MCF 10A (cell line): ENCODE measurements at regions not wholly inside any gene's neighbourhood (a gene's known extent, or its start where the extent isn't known, plus 50 kb on each side); places are given as distances from the start of the nearest gene placed in this dataset.

Experiments
- BruUV-seq: library from RNA; stranded (reverse); fragments of 400-500 nt; replicated peaks from 2 replicates; lab custom pipeline; 2021; lab: Mats Ljungman, UMichigan
- CTCF ChIA-PET: fragments of 300-600 bp; sonication (Branson Sonifier 250); formaldehyde crosslinking; extraction: SDS; loops from one replicate; lab custom pipeline; 2021; ENCODE audit warnings: antibody characterized with exemption, inconsistent platforms; lab: Yijun Ruan, JAX
- POLR2A ChIA-PET: fragments of 300-600, 350-650 bp; sonication (Branson Sonifier 250); formaldehyde crosslinking; extraction: SDS; loops from one replicate; lab custom pipeline; 2020; ENCODE audit warnings: antibody characterized with exemption, inconsistent platforms; lab: Yijun Ruan, JAX
- DNase-seq: peaks from one replicate; pipeline ENCODE4 v3.0.0-alpha.2; 2018; ENCODE audit not compliant: unreplicated experiment
- H3K27ac Mint-ChIP-seq: one replicate; pipeline ENCODE4 v1.8.0; 2022; ENCODE audit warnings: mild to moderate bottlenecking, low read depth, mixed read lengths; ENCODE audit not compliant: unreplicated experiment
- H3K27me3 Mint-ChIP-seq: one replicate; pipeline ENCODE4 v1.8.0; 2022; ENCODE audit warnings: mixed read lengths; ENCODE audit not compliant: insufficient read depth, unreplicated experiment
- H3K36me3 Mint-ChIP-seq: one replicate; pipeline ENCODE4 v1.8.0; 2022; ENCODE audit warnings: mild to moderate bottlenecking, moderate library complexity, mixed read lengths; ENCODE audit not compliant: insufficient read depth, unreplicated experiment
- H3K4me1 Mint-ChIP-seq: one replicate; pipeline ENCODE4 v1.8.0; 2022; ENCODE audit warnings: mixed read lengths; ENCODE audit not compliant: insufficient read depth, unreplicated experiment
- H3K4me3 Mint-ChIP-seq: one replicate; pipeline ENCODE4 v1.8.0; 2022; ENCODE audit warnings: mild to moderate bottlenecking, moderate library complexity, mixed read lengths; ENCODE audit not compliant: unreplicated experiment
- H3K9me3 Mint-ChIP-seq: one replicate; pipeline ENCODE4 v1.8.0; 2022; ENCODE audit warnings: mixed read lengths; ENCODE audit not compliant: unreplicated experiment
- intact Hi-C: fragments of 100-400 bp; cut with micrococcal nuclease; formaldehyde crosslinking; loops from 2 replicates; pipeline ENCODE4 v1.14.1; 2022
- TF ChIP-seq, protein P1 (sequence below): fragments of 200-600 bp; IDR thresholded peaks from one replicate; pipeline ENCODE4 v1.8.0; 2022; ENCODE audit warnings: antibody characterized with exemption, mild to moderate bottlenecking; ENCODE audit not compliant: unreplicated experiment

DNA sequence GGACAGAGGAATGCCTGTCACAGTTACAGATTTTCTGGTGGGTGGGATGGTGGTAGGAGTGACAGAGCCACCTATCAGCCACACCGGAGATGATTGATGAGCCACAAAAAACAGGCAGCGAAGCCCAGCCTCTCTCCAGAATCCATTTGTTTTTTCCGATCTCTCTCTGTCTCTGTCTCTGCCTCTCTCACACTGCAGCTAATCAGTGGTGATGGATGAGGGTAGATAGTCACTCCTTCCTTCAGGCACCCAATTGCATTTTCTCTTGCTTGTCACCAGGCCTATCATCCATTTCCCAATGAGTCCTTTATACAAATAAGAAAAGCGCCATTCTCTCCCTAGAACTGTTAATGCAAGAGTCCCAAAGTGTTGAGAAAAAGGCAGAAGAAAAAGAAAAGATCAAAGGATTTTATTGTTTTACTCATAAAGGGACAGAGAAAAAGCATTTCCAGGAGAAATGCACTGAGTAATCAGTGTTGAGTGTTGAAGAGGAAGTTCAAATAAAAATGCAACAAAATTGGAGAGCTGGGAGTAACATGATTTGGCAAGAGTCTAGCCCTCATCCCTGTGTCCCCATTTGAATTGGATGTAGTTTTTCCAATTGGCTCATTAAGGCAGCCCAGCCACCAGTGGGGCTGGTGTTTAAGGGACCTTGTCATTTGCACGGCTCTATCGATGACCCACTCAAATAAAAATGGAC lies 1089.3 kb downstream of the TUSC7 start:
- intact Hi-C loops, result no loop called here
- Mint-ChIP-seq H3K27ac (no peak overlapping the region), H3K27me3 (no peaks in the 10 kb centered on the region), H3K4me1 (peaks cover 10% of the 10 kb centered on the region), H3K9me3 (no peaks in the 10 kb centered on the region), H3K4me3 (no peak overlapping the region), H3K36me3 (no peaks in the 10 kb centered on the region)
- TF ChIP-seq, protein P1, sequence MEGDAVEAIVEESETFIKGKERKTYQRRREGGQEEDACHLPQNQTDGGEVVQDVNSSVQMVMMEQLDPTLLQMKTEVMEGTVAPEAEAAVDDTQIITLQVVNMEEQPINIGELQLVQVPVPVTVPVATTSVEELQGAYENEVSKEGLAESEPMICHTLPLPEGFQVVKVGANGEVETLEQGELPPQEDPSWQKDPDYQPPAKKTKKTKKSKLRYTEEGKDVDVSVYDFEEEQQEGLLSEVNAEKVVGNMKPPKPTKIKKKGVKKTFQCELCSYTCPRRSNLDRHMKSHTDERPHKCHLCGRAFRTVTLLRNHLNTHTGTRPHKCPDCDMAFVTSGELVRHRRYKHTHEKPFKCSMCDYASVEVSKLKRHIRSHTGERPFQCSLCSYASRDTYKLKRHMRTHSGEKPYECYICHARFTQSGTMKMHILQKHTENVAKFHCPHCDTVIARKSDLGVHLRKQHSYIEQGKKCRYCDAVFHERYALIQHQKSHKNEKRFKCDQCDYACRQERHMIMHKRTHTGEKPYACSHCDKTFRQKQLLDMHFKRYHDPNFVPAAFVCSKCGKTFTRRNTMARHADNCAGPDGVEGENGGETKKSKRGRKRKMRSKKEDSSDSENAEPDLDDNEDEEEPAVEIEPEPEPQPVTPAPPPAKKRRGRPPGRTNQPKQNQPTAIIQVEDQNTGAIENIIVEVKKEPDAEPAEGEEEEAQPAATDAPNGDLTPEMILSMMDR, result no peak
- DNase-seq, result no peak
- no TSS peak for BruUV-seq
- CTCF ChIA-PET, result interaction anchor here (0.6 kb wide), 1 partner anchor 1040 kb away, joined by 4 read pairs; no protein-coding TSS in a partner anchor
- POLR2A ChIA-PET, result no interaction called here

DNA sequence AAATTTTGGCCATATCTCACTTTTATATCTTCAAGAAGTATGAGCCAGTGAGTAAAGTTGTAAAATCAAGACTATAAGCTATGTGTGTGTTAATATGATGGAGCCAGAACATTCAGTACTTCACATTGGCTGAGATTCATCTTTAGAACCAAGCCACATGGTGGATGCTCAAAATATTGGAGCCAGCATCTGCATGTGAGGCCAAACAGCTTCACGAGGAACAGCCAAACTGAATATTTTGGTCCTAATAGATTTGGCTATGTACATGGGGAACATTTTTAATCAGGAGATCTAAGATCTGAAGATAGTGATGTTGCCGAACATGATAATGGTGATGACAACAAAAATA lies 1089.8 kb downstream of the TUSC7 start:
- no peak for DNase-seq
- Mint-ChIP-seq H3K27me3 (no peaks in the 10 kb centered on the region), H3K4me1 (peaks cover 6% of the 10 kb centered on the region), H3K4me3 (no peak overlapping the region), H3K9me3 (no peaks in the 10 kb centered on the region), H3K27ac (no peak overlapping the region), H3K36me3 (no peaks in the 10 kb centered on the region)
- no TSS peak for BruUV-seq
- TF ChIP-seq, protein P1, result no peak
- intact Hi-C loops, result no loop called here
- ChIA-PET POLR2A (no interaction called here), CTCF (no interaction called here)

DNA sequence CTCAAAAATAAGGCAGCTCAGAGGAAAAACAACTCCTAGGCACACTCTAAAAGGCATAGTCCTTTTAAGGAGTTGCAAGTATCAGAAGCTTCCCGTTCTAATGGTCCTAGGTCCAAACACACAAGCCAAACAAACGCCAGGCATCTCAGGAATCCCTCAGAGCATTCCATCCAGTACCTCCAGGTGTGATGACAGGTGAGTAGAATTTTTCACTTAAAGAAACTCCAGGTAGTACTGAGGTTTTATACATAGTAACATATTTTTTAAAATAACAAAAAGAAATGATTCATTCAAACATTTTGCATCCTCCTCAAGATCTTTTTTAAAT lies 1092.3 kb downstream of the TUSC7 start:
- TF ChIP-seq, protein P1, result no peak
- POLR2A ChIA-PET, result no interaction called here
- DNase-seq, result no peak
- Mint-ChIP-seq H3K27me3 (no peaks in the 10 kb centered on the region), H3K4me1 (peaks cover 6% of the 10 kb centered on the region), H3K27ac (no peak overlapping the region), H3K9me3 (no peaks in the 10 kb centered on the region), H3K36me3 (no peaks in the 10 kb centered on the region), H3K4me3 (no peak overlapping the region)
- CTCF ChIA-PET, result no interaction called here
- BruUV-seq, result no TSS peak
- intact Hi-C loops, result no loop called here

DNA sequence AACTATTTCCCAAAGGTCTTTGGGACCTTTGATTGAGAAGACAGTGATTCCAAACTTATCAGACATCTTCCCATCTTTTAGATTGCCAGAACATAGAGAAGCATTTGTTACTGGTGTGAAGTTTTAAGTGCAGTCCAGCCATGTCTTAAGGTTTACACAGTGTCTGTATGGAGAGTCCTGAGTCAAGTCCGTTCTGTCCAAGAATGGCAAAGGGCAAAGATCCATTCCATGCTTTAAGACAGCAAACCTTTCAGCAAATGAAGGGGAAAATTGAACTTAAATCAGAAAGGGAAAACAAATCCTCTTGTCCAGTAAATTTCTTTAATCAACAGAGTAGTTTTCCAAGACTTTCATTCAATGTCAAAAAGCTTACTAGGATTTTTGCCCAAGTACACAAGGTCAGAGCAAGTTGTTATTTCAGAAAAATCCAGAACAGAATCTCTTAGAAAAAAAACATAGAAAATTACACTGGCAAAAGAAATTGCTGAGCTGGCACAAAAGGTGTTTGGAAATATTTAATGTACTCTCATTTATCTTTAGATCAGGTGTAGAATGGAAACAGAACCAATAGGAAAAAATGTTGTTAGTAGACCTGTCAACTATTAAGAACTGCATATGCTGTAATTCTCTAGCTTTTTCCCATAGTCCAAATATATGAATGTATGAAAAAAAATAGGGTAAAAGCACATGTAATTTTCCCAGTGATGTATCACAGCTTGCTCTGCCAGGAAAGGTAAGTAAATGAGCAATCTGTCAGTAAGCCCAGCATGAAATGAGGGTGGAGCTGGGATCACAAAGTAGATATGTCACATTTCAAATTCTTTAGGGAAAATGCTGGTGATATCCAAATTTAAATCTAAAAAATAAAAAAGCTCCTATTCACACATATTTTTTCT lies 1099.9 kb downstream of the TUSC7 start:
- Mint-ChIP-seq H3K9me3 (no peaks in the 10 kb centered on the region), H3K27me3 (no peaks in the 10 kb centered on the region), H3K4me1 (no peaks in the 10 kb centered on the region), H3K27ac (no peak overlapping the region), H3K4me3 (no peak overlapping the region), H3K36me3 (no peaks in the 10 kb centered on the region)
- ChIA-PET CTCF (interaction anchor here (0.7 kb wide), 2 partner anchors 185 to 681 kb away, joined by 3 read pairs; no protein-coding TSS in a partner anchor), POLR2A (no interaction called here)
- intact Hi-C loops, result no loop called here
- BruUV-seq, result no TSS peak
- TF ChIP-seq, protein P1, result no peak
- DNase-seq, result no peak
